ENCODE measurements at regions not wholly inside any gene's neighbourhood (a gene's known extent, or its start where the extent isn't known, plus 50 kb on each side); places are given as distances from the start of the nearest gene placed in this dataset.

DNA sequence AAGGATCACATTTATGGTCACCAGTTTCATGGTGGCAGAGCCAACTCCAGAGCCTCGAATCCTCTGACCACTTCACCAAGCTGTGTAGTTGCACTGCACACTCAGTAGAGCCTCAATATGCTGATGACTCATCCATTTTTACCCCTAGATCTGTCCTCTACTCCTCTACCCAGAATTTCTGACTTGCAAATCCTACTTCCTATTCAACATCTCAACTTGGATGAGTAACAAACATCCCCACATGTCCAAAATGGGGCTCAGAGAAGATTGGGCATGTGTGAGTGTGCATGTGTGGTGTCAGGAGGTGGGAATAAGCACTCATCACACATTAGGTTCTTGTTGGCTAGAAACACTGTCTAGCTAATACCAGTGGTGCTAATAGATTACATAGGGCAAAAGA lies 57.8 kb upstream of the IGFBP2 start:
- H3K9me3 Mint-ChIP-seq, result peaks cover 9% of the 10 kb centered on the region
- no peak overlapping the region for H3K27ac ChIP-seq (ENCODE audit: low read depth)
- H2AFZ ChIP-seq, result no peak overlapping the region
- ATAC-seq, result no peak
- H3K4me3 ChIP-seq, result no peak overlapping the region
- no peaks in the 10 kb centered on the region for H3K27me3 ChIP-seq (ENCODE audit: insufficient read depth)
- H3K4me2 ChIP-seq, result no peak overlapping the region
- no peaks in the 10 kb centered on the region; the same call in 1 of the 2 replicates for H4K20me1 ChIP-seq (replicated peaks; ENCODE audit: insufficient read depth)
- TF ChIP-seq ZNF114 (CRISPR knock-in tag; IDR thresholded peaks at IDR 0.05) (no peak), STAT1 (IDR thresholded peaks at IDR 0.05; ENCODE audit: unreplicated experiment) (no peak), NANOG (IDR thresholded peaks at IDR 0.05; ENCODE audit: borderline replicate concordance) (no peak), JUNB (IDR thresholded peaks at IDR 0.05; ENCODE audit: unreplicated experiment) (no peak), ZNF331 (CRISPR knock-in tag; IDR thresholded peaks at IDR 0.05; ENCODE audit: low read depth) (no peak), CREB1 (CRISPR knock-in tag; IDR thresholded peaks at IDR 0.05; ENCODE audit: low read depth) (no peak), POLR2AphosphoS5 (IDR thresholded peaks at IDR 0.05; ENCODE audit: low read depth) (no peak), EZH2phosphoT487 (IDR thresholded peaks at IDR 0.05; ENCODE audit: unreplicated experiment) (no peak)
- TF ChIP-seq, protein P1, sequence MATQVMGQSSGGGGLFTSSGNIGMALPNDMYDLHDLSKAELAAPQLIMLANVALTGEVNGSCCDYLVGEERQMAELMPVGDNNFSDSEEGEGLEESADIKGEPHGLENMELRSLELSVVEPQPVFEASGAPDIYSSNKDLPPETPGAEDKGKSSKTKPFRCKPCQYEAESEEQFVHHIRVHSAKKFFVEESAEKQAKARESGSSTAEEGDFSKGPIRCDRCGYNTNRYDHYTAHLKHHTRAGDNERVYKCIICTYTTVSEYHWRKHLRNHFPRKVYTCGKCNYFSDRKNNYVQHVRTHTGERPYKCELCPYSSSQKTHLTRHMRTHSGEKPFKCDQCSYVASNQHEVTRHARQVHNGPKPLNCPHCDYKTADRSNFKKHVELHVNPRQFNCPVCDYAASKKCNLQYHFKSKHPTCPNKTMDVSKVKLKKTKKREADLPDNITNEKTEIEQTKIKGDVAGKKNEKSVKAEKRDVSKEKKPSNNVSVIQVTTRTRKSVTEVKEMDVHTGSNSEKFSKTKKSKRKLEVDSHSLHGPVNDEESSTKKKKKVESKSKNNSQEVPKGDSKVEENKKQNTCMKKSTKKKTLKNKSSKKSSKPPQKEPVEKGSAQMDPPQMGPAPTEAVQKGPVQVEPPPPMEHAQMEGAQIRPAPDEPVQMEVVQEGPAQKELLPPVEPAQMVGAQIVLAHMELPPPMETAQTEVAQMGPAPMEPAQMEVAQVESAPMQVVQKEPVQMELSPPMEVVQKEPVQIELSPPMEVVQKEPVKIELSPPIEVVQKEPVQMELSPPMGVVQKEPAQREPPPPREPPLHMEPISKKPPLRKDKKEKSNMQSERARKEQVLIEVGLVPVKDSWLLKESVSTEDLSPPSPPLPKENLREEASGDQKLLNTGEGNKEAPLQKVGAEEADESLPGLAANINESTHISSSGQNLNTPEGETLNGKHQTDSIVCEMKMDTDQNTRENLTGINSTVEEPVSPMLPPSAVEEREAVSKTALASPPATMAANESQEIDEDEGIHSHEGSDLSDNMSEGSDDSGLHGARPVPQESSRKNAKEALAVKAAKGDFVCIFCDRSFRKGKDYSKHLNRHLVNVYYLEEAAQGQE (IDR thresholded peaks at IDR 0.05; ENCODE audit: unreplicated experiment), result no peak
- TF ChIP-seq, protein P2, sequence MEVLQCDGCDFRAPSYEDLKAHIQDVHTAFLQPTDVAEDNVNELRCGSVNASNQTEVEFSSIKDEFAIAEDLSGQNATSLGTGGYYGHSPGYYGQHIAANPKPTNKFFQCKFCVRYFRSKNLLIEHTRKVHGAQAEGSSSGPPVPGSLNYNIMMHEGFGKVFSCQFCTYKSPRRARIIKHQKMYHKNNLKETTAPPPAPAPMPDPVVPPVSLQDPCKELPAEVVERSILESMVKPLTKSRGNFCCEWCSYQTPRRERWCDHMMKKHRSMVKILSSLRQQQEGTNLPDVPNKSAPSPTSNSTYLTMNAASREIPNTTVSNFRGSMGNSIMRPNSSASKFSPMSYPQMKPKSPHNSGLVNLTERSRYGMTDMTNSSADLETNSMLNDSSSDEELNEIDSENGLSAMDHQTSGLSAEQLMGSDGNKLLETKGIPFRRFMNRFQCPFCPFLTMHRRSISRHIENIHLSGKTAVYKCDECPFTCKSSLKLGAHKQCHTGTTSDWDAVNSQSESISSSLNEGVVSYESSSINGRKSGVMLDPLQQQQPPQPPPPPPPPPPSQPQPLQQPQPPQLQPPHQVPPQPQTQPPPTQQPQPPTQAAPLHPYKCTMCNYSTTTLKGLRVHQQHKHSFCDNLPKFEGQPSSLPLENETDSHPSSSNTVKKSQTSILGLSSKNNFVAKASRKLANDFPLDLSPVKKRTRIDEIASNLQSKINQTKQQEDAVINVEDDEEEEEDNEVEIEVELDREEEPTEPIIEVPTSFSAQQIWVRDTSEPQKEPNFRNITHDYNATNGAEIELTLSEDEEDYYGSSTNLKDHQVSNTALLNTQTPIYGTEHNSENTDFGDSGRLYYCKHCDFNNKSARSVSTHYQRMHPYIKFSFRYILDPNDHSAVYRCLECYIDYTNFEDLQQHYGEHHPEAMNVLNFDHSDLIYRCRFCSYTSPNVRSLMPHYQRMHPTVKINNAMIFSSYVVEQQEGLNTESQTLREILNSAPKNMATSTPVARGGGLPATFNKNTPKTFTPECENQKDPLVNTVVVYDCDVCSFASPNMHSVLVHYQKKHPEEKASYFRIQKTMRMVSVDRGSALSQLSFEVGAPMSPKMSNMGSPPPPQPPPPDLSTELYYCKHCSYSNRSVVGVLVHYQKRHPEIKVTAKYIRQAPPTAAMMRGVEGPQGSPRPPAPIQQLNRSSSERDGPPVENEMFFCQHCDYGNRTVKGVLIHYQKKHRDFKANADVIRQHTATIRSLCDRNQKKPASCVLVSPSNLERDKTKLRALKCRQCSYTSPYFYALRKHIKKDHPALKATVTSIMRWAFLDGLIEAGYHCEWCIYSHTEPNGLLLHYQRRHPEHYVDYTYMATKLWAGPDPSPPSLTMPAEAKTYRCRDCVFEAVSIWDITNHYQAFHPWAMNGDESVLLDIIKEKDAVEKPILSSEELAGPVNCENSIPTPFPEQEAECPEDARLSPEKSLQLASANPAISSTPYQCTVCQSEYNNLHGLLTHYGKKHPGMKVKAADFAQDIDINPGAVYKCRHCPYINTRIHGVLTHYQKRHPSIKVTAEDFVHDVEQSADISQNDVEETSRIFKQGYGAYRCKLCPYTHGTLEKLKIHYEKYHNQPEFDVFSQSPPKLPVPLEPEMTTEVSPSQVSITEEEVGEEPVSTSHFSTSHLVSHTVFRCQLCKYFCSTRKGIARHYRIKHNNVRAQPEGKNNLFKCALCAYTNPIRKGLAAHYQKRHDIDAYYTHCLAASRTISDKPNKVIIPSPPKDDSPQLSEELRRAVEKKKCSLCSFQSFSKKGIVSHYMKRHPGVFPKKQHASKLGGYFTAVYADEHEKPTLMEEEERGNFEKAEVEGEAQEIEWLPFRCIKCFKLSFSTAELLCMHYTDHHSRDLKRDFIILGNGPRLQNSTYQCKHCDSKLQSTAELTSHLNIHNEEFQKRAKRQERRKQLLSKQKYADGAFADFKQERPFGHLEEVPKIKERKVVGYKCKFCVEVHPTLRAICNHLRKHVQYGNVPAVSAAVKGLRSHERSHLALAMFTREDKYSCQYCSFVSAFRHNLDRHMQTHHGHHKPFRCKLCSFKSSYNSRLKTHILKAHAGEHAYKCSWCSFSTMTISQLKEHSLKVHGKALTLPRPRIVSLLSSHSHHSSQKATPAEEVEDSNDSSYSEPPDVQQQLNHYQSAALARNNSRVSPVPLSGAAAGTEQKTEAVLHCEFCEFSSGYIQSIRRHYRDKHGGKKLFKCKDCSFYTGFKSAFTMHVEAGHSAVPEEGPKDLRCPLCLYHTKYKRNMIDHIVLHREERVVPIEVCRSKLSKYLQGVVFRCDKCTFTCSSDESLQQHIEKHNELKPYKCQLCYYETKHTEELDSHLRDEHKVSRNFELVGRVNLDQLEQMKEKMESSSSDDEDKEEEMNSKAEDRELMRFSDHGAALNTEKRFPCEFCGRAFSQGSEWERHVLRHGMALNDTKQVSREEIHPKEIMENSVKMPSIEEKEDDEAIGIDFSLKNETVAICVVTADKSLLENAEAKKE (CRISPR knock-in tag; IDR thresholded peaks at IDR 0.05), result no peak
- TF ChIP-seq, protein P3, sequence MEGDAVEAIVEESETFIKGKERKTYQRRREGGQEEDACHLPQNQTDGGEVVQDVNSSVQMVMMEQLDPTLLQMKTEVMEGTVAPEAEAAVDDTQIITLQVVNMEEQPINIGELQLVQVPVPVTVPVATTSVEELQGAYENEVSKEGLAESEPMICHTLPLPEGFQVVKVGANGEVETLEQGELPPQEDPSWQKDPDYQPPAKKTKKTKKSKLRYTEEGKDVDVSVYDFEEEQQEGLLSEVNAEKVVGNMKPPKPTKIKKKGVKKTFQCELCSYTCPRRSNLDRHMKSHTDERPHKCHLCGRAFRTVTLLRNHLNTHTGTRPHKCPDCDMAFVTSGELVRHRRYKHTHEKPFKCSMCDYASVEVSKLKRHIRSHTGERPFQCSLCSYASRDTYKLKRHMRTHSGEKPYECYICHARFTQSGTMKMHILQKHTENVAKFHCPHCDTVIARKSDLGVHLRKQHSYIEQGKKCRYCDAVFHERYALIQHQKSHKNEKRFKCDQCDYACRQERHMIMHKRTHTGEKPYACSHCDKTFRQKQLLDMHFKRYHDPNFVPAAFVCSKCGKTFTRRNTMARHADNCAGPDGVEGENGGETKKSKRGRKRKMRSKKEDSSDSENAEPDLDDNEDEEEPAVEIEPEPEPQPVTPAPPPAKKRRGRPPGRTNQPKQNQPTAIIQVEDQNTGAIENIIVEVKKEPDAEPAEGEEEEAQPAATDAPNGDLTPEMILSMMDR (conservative IDR thresholded peaks at IDR 0.05; ENCODE audit: low read depth in 2 of 2), result no peak
- TF ChIP-seq, protein P4, sequence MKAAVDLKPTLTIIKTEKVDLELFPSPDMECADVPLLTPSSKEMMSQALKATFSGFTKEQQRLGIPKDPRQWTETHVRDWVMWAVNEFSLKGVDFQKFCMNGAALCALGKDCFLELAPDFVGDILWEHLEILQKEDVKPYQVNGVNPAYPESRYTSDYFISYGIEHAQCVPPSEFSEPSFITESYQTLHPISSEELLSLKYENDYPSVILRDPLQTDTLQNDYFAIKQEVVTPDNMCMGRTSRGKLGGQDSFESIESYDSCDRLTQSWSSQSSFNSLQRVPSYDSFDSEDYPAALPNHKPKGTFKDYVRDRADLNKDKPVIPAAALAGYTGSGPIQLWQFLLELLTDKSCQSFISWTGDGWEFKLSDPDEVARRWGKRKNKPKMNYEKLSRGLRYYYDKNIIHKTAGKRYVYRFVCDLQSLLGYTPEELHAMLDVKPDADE (IDR thresholded peaks at IDR 0.05), result no peak
- H3K36me3 ChIP-seq (ENCODE audit: insufficient read depth), result peaks cover 10% of the 10 kb centered on the region; the same call in 1 of the 2 replicates
- peaks cover 10% of the 10 kb centered on the region; the same call in 2 of the 3 replicates for H3K36me3 Mint-ChIP-seq (ENCODE audit: low read depth)
- H3K27me3 Mint-ChIP-seq (ENCODE audit: insufficient read depth, low read depth, poor library complexity), result peaks cover 3% of the 10 kb centered on the region
- H3F3A ChIP-seq (replicated peaks; ENCODE audit: low read depth), result no peaks in the 10 kb centered on the region
- no peak overlapping the region for H3K27ac Mint-ChIP-seq
- DNase-seq (ENCODE audit: low spot score), result no peak
- no peaks in the 10 kb centered on the region for H3K4me1 Mint-ChIP-seq
- H3K4me3 Mint-ChIP-seq, result no peak overlapping the region
- no peaks in the 10 kb centered on the region for H3K79me2 ChIP-seq (replicated peaks; ENCODE audit: insufficient read depth)
- no peaks in the 10 kb centered on the region for H3K4me1 ChIP-seq (ENCODE audit: insufficient read depth)
- H3K9me2 ChIP-seq (ENCODE audit: insufficient read depth), result no peaks in the 10 kb centered on the region; the same call in 1 of the 2 replicates
